ENCODE measurements at regions not wholly inside any gene's neighbourhood (a gene's known extent, or its start where the extent isn't known, plus 50 kb on each side); places are given as distances from the start of the nearest gene placed in this dataset.

DNA sequence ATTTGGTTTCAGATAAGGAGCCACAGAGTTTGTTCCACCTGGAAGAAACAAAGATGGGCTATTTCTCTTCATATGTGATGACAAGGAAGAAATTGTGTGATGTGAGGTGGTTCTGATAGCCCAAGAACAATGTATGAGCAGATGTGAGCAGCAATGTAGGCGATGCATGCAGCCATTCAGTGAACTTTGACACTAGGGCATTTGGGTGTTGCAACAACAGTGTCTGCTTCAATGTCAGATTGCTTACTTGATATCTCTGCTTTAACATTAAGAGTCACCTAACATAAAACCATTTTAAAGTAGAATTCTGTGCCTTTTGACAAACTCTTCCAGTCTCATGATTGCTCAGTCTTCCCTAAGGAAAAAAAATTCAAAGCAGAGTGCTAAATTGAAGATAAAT is 865.4 kb downstream of the SLITRK6 start:
- TF ChIP-seq, protein P1, sequence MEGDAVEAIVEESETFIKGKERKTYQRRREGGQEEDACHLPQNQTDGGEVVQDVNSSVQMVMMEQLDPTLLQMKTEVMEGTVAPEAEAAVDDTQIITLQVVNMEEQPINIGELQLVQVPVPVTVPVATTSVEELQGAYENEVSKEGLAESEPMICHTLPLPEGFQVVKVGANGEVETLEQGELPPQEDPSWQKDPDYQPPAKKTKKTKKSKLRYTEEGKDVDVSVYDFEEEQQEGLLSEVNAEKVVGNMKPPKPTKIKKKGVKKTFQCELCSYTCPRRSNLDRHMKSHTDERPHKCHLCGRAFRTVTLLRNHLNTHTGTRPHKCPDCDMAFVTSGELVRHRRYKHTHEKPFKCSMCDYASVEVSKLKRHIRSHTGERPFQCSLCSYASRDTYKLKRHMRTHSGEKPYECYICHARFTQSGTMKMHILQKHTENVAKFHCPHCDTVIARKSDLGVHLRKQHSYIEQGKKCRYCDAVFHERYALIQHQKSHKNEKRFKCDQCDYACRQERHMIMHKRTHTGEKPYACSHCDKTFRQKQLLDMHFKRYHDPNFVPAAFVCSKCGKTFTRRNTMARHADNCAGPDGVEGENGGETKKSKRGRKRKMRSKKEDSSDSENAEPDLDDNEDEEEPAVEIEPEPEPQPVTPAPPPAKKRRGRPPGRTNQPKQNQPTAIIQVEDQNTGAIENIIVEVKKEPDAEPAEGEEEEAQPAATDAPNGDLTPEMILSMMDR (conservative IDR thresholded peaks at IDR 0.05; ENCODE audit: low read depth, low read length) = no peak
- TF ChIP-seq RAD21 (IDR thresholded peaks at IDR 0.05; ENCODE audit: low read length) = no peak
- no peak for TF ChIP-seq FOS (IDR thresholded peaks at IDR 0.05; ENCODE audit: low read depth, low read length)
- TF ChIP-seq CEBPB (IDR thresholded peaks at IDR 0.05; ENCODE audit: low read depth, low read length) = no peak
- no peak for TF ChIP-seq SMC3 (IDR thresholded peaks at IDR 0.05; ENCODE audit: low read depth, low read length)
- TF ChIP-seq POLR2A (IDR thresholded peaks at IDR 0.05; ENCODE audit: low read depth, low read length) = no peak
- TF ChIP-seq NFE2L2 (IDR thresholded peaks at IDR 0.05; ENCODE audit: low read depth, low read length) = no peak
- TF ChIP-seq MAZ (IDR thresholded peaks at IDR 0.05; ENCODE audit: borderline replicate concordance, low read depth, low read length) = no peak
- TF ChIP-seq, protein P2, sequence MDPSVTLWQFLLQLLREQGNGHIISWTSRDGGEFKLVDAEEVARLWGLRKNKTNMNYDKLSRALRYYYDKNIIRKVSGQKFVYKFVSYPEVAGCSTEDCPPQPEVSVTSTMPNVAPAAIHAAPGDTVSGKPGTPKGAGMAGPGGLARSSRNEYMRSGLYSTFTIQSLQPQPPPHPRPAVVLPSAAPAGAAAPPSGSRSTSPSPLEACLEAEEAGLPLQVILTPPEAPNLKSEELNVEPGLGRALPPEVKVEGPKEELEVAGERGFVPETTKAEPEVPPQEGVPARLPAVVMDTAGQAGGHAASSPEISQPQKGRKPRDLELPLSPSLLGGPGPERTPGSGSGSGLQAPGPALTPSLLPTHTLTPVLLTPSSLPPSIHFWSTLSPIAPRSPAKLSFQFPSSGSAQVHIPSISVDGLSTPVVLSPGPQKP (IDR thresholded peaks at IDR 0.05; ENCODE audit: borderline replicate concordance, low read depth, low read length) = no peak
- TF ChIP-seq RFX5 (IDR thresholded peaks at IDR 0.05; ENCODE audit: low read depth, low read length) = no peak
- TF ChIP-seq, protein P3, sequence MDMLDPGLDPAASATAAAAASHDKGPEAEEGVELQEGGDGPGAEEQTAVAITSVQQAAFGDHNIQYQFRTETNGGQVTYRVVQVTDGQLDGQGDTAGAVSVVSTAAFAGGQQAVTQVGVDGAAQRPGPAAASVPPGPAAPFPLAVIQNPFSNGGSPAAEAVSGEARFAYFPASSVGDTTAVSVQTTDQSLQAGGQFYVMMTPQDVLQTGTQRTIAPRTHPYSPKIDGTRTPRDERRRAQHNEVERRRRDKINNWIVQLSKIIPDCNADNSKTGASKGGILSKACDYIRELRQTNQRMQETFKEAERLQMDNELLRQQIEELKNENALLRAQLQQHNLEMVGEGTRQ (IDR thresholded peaks at IDR 0.05; ENCODE audit: low read depth, low read length) = no peak

Measured in IMR-90 (cell line).